Colonic mucosa (tissue), 4 donors: ENCODE measurements at regions not wholly inside any gene's neighbourhood (a gene's known extent, or its start where the extent isn't known, plus 50 kb on each side); places are given as distances from the start of the nearest gene placed in this dataset.
"Not testable (repeated sequence)": the region's sequence is repeated elsewhere in the genome, so short reads cannot be mapped to it uniquely, and the experiment has no call there.

Experiments used
- DNase-seq: peaks from one replicate; pipeline ENCODE4 v3.0.0-alpha.2; 2020
- H3K27ac ChIP-seq: fragments of 200-600 bp; one replicate; pipeline ENCODE4 v1.8.0; 2021
- H3K27me3 ChIP-seq: fragments of 200-600 bp; one replicate; pipeline ENCODE4 v1.8.0; 2021
- H3K36me3 ChIP-seq: fragments of 200-600 bp; one replicate; pipeline ENCODE4 v1.8.0; 2021
- H3K4me1 ChIP-seq: fragments of 200-600 bp; one replicate; pipeline ENCODE4 v1.8.0; 2021; ENCODE audit warnings: mild to moderate bottlenecking
- H3K4me3 ChIP-seq: fragments of 200-600 bp; one replicate; pipeline ENCODE4 v1.8.0; 2021
- H3K9ac ChIP-seq, 2 donors: one replicate each; pipeline ENCODE4 v1.7.0; 2013; ENCODE audit warnings: control low read depth in 2 of 2, low read depth in 2 of 2, low read length in 2 of 2
- H3K9me3 ChIP-seq: fragments of 200-600 bp; one replicate; pipeline ENCODE4 v1.8.0; 2021
- CTCF ChIP-seq: fragments of 200-600 bp; IDR thresholded peaks from one replicate; pipeline ENCODE4 v1.8.0; 2022; ENCODE audit warnings: antibody characterized with exemption, mild to moderate bottlenecking
- intact Hi-C: fragments of 100-400 bp; cut with DNase I; formaldehyde crosslinking; loops from one replicate; pipeline ENCODE4 v1.14.1; 2022
- donor health status: healthy.
- donor health status: DM: no; HTN: no; CAD: no.
- donor health status: DM: no; HTN: no; CAD: no.

- H3K27ac ChIP-seq, result no peak overlapping the region
- intact Hi-C loops, result no loop called here
- no peaks in the 10 kb centered on the region for H3K36me3 ChIP-seq
- no peak for DNase-seq
- no peaks in the 10 kb centered on the region for H3K4me1 ChIP-seq
- no peak for TF ChIP-seq CTCF
- H3K27me3 ChIP-seq, result no peaks in the 10 kb centered on the region
- no peak overlapping the region for H3K4me3 ChIP-seq
- H3K9me3 ChIP-seq, result no peaks in the 10 kb centered on the region
- no peak overlapping the region for H3K9ac ChIP-seq
Measured at GRCh38 chr22:22988785-22989184, 81.5 kb upstream of the GNAZ start.

- no peak overlapping the region for H3K4me3 ChIP-seq
- H3K27ac ChIP-seq, result no peak overlapping the region
- TF ChIP-seq CTCF, result no peak
- DNase-seq, result no peak
- no peaks in the 10 kb centered on the region for H3K36me3 ChIP-seq
- intact Hi-C loops, result no loop called here
- no peak overlapping the region for H3K9ac ChIP-seq
- no peaks in the 10 kb centered on the region for H3K9me3 ChIP-seq
- no peaks in the 10 kb centered on the region for H3K27me3 ChIP-seq
- H3K4me1 ChIP-seq, result no peaks in the 10 kb centered on the region
Measured at GRCh38 chr22:22989856-22990255, 80.5 kb upstream of the GNAZ start.

- H3K27ac ChIP-seq, DNase-seq, H3K9me3 ChIP-seq, H3K36me3 ChIP-seq, H3K9ac ChIP-seq, H3K27me3 ChIP-seq, H3K4me3 ChIP-seq, intact Hi-C loops, H3K4me1 ChIP-seq: not testable (repeated sequence)
Measured at GRCh38 chr22:22990711-22991505, 79.4 kb upstream of the GNAZ start.

GRCh38 chr22:22992474-22992873, 77.8 kb upstream of the GNAZ start:
- intact Hi-C loops, result no loop called here
- no peak overlapping the region for H3K9ac ChIP-seq
- no peak for TF ChIP-seq CTCF
- no peak overlapping the region for H3K4me3 ChIP-seq
- peaks cover 4% of the 10 kb centered on the region for H3K9me3 ChIP-seq
- H3K27me3 ChIP-seq, result no peaks in the 10 kb centered on the region
- H3K36me3 ChIP-seq, result no peaks in the 10 kb centered on the region
- H3K27ac ChIP-seq, result no peak overlapping the region
- no peak for DNase-seq
- no peaks in the 10 kb centered on the region for H3K4me1 ChIP-seq

- intact Hi-C loops, result no loop called here
- DNase-seq, result peak; percentile 32
Measured at GRCh38 chr22:22993184-22993583, 77.1 kb upstream of the GNAZ start.

More at GRCh38 chr22:22993184-22993583, 77.1 kb upstream of the GNAZ start:
- Histone ChIP-seq H3K9me3 (peaks cover 7% of the 10 kb centered on the region), H3K4me3 (no peak overlapping the region), H3K4me1 (no peaks in the 10 kb centered on the region), H3K9ac (no peak overlapping the region), H3K36me3 (no peaks in the 10 kb centered on the region), H3K27ac (no peak overlapping the region), H3K27me3 (no peaks in the 10 kb centered on the region)
- no peak for TF ChIP-seq CTCF
